Omental fat pad (tissue), 3 donors: ENCODE measurements at regions not wholly inside any gene's neighbourhood (a gene's known extent, or its start where the extent isn't known, plus 50 kb on each side); places are given as distances from the start of the nearest gene placed in this dataset.
"Not testable (repeated sequence)": the region's sequence is repeated elsewhere in the genome, so short reads cannot be mapped to it uniquely, and the experiment has no call there.

Source experiments
- ATAC-seq: fragments of 150-250 bp; one replicate; pipeline ENCODE4 v1.9.1; 2016; ENCODE audit warnings: mild to moderate bottlenecking, moderate library complexity; ENCODE audit not compliant: low FRiP score
- DNase-seq: peaks from one replicate; pipeline ENCODE4 v3.0.0-alpha.2; 2019; ENCODE audit warnings: low spot score
- CTCF ChIP-seq, 3 donors: fragments of 450-650 bp; IDR thresholded peaks; one replicate each; pipeline ENCODE4 v1.5.1; 2016 to 2017; ENCODE audit warnings: antibody characterized with exemption in 3 of 3, mild to moderate bottlenecking in 3 of 3, moderate library complexity in 2 of 3

GRCh38 chr1:102110586-102110985 lies 113.9 kb upstream of the OLFM3 start:
- no peak for TF ChIP-seq CTCF (IDR thresholded peaks at IDR 0.05)
- ATAC-seq (no peak), DNase-seq (no peak)

DNA sequence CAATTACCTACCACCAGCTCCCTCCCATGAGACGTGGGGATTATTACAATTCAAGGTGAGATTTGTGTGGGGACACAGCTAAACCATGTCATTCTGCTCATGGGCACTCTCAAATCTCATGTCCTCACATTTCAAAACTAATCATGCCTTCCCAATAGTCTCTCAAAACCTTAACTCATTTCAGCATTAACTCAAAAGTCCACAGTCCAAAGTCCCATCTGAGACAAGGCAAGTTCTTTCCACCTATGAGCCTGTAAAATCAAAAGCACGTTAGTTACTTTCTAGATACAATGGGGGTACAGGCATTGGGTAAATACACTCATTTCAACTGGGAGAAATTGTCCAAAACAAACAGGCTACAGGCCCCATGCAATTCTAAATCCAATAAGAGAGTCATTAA lies 112.8 kb upstream of the OLFM3 start:
- not testable (repeated sequence) for ATAC-seq, DNase-seq

DNA sequence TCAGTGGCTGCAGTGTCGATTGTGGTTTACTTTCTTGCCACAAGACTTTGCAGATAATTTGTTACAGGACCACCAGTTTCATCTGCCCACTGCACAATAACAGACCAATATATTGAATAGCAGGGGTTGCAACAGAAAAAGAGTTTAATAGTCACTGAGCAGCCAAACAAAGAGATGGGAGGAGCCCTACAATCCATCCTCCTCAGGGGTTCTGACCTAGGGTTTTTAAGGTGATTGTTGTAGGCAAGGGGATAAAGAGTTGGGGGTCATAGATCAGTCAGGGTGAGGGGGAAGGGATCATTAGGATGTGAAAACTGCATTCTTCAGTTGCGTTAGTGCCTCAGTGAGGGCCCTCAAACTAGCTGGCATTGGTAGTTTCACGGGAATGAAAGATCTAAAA lies 110.7 kb upstream of the OLFM3 start:
- no peak for TF ChIP-seq CTCF (IDR thresholded peaks at IDR 0.05)
- DNase-seq (no peak), ATAC-seq (no peak)

DNA sequence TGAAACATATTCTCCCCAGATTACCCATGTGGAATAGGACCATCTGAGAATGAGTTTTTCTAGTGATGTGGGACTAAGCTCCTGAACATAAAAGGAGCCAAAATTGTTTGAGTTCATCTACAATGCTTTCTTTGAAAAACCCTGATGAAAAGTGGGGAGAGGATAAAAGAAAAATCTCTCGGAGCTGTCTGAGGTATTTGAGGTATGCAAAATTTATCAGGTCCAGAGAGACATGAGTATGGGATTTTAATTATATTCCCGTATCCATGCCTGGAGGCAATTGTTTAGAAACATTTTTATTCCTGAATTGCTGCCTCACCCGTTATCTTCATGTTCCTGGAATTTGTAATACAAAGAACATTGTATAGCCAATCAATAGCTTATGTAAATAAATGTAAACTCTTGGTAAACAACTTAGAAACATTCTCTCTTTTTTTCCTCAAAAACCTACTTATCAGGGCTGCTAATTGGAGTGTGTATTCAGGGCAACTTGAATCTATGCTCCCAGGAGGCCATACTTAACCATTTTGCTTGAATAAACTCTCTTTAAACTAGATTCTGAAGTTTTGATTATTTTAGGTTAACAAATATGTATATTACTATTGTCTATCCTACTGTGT lies 109.3 kb upstream of the OLFM3 start:
- DNase-seq (no peak), ATAC-seq (no peak)
- no peak for TF ChIP-seq CTCF (IDR thresholded peaks at IDR 0.05)

GRCh38 chr1:102103646-102104045 lies 106.9 kb upstream of the OLFM3 start:
- ATAC-seq, result no peak
- TF ChIP-seq CTCF (IDR thresholded peaks at IDR 0.05), result no peak
- no peak for DNase-seq

- no peak for DNase-seq
- ATAC-seq, result no peak
- no peak for TF ChIP-seq CTCF (IDR thresholded peaks at IDR 0.05)
These were observed 105.6 kb upstream of the OLFM3 start for GRCh38 chr1:102102276-102102780.

GRCh38 chr1:102100666-102101065 lies 103.9 kb upstream of the OLFM3 start:
- ATAC-seq (no peak), DNase-seq (no peak)
- TF ChIP-seq CTCF (IDR thresholded peaks at IDR 0.05), result no peak
